K562 (cell line): ENCODE measurements at regions not wholly inside any gene's neighbourhood (a gene's known extent, or its start where the extent isn't known, plus 50 kb on each side); places are given as distances from the start of the nearest gene placed in this dataset.

Experiments
- ATAC-seq: fragments of 200-7000 bp; cut with Tn5 transposase; 3 replicates; pipeline ENCODE4 v1.9.1; 2020; ENCODE audit warnings: moderate library complexity
- BruUV-seq: library from RNA; stranded (reverse); fragments of 400-500 nt; replicated peaks from 2 replicates; lab custom pipeline; 2021; lab: Mats Ljungman, UMichigan
- CTCF ChIA-PET: fragments of 300-600 bp; formaldehyde crosslinking; extraction: SDS; loops from one replicate; lab custom pipeline; 2021; ENCODE audit warnings: low intra/inter-chr PET ratio; lab: Yijun Ruan, JAX
- POLR2A ChIA-PET: fragments of 300-600, 350-650 bp; sonication (Branson Sonifier 250); formaldehyde crosslinking; extraction: SDS; loops from one replicate; lab custom pipeline; 2021; ENCODE audit warnings: antibody characterized with exemption, inconsistent platforms; lab: Yijun Ruan, JAX
- DNase-seq, 4 experiments: peaks; one replicate each; pipeline versions ENCODE4 v3.0.0 to v3.0.0-alpha.2; 2011 to 2018; ENCODE audit warnings: low spot score in 3 of 4, mixed read lengths in 3 of 4; ENCODE audit errors: extremely low read depth in 1 of 4
- FAIRE-seq: peaks from 2 replicates; lab custom pipeline; 2011; peaks lifted over from hg19 to GRCh38; lab: Jason Lieb, UNC
- H2AFZ ChIP-seq: 2 replicates; pipeline ENCODE4 v1.6.0; 2011; ENCODE audit warnings: low read depth, low read length, control low read depth, inconsistent platforms
- H3K27ac ChIP-seq: fragments of 200-600 bp; 3 replicates; pipeline ENCODE4 v1.8.0; 2011; ENCODE audit warnings: low read depth, mild to moderate bottlenecking, control low read depth, inconsistent platforms, low read length, moderate library complexity, mixed read lengths; ENCODE audit errors: extremely low read depth
- H3K27me3 ChIP-seq, 2 experiments: fragments of 300-600 bp in 1 of 2; 2 replicates in 1 of 2; 3 replicates in 1 of 2; pipeline versions ENCODE4 v1.6.0 to v1.8.0; 2011; ENCODE audit warnings: inconsistent platforms in 2 of 2, low read length in 2 of 2, mild to moderate bottlenecking in 1 of 2, mixed read lengths in 1 of 2, moderate library complexity in 1 of 2; ENCODE audit not compliant: control insufficient read depth in 2 of 2, insufficient read depth in 2 of 2
- H3K36me3 ChIP-seq: fragments of 300-600 bp; 3 replicates; pipeline ENCODE4 v1.8.0; 2011; ENCODE audit warnings: mild to moderate bottlenecking, low read length, inconsistent platforms; ENCODE audit not compliant: control insufficient read depth, insufficient read depth
- H3K4me1 ChIP-seq, 2 experiments: fragments of 200-600 bp in 1 of 2; replicated peaks in 1 of 2; 2 replicates in 1 of 2; 3 replicates in 1 of 2; pipeline versions ENCODE4 v1.5.1 to v1.8.0; 2011; ENCODE audit warnings: inconsistent platforms in 2 of 2, low read length in 2 of 2, mild to moderate bottlenecking in 1 of 2, mixed read lengths in 1 of 2, moderate library complexity in 1 of 2; ENCODE audit not compliant: control insufficient read depth in 2 of 2, insufficient read depth in 2 of 2
- H3K4me2 ChIP-seq: 2 replicates; pipeline ENCODE4 v1.6.1; 2011; ENCODE audit warnings: low read length, control low read depth, inconsistent platforms, mixed read lengths; ENCODE audit not compliant: insufficient read depth
- H3K4me3 ChIP-seq: fragments of 200-600 bp; sonication (generic), shearing (Covaris generic); 2 replicates; pipeline ENCODE4 v1.5.1; 2016; ENCODE audit warnings: control low read depth, inconsistent platforms
- H3K79me2 ChIP-seq: fragments of 200-600 bp; 3 replicates; pipeline ENCODE4 v1.8.0; 2011; ENCODE audit warnings: low read length, inconsistent platforms; ENCODE audit not compliant: control insufficient read depth, insufficient read depth
- H3K9ac ChIP-seq, 2 experiments: 2 replicates each; pipeline versions ENCODE4 v1.6.0 to v1.6.1; 2011; ENCODE audit warnings: low read depth in 2 of 2, low read length in 2 of 2, control low read depth in 1 of 2, inconsistent platforms in 1 of 2, mild to moderate bottlenecking in 1 of 2, mixed read lengths in 1 of 2; ENCODE audit not compliant: insufficient read depth in 1 of 2
- H3K9me1 ChIP-seq: one replicate; pipeline ENCODE4 v1.6.0; 2011; ENCODE audit warnings: inconsistent platforms, mild to moderate bottlenecking, low read length, moderate library complexity; ENCODE audit not compliant: control insufficient read depth, insufficient read depth
- H3K9me3 ChIP-seq: replicated peaks from 2 replicates; pipeline ENCODE4 v1.5.1; 2011; ENCODE audit warnings: low read depth, low read length, inconsistent platforms; ENCODE audit not compliant: control insufficient read depth, insufficient read depth
- H4K20me1 ChIP-seq: replicated peaks from 2 replicates; pipeline ENCODE4 v1.6.1; 2011; ENCODE audit warnings: low read length, inconsistent platforms, mixed read lengths; ENCODE audit not compliant: control insufficient read depth, insufficient read depth
- ATF7 ChIP-seq: fragments of 450-650 bp; IDR thresholded peaks from 2 replicates; pipeline ENCODE4 v1.7.1; 2014; ENCODE audit warnings: mild to moderate bottlenecking, moderate library complexity
- CAMTA2 ChIP-seq: fragments of 250-450 bp; sonication (Bioruptor Pico); conservative IDR thresholded peaks from 2 replicates; pipeline ENCODE4 v1.5.1; 2022
- COPS2 ChIP-seq: fragments of 450-650 bp; conservative IDR thresholded peaks from 2 replicates; pipeline ENCODE4 v1.6.1; 2016; ENCODE audit warnings: mild to moderate bottlenecking, moderate library complexity
- DMBX1 ChIP-seq: fragments of 250-450 bp; sonication (Bioruptor Pico); IDR thresholded peaks from 2 replicates; pipeline ENCODE4 v1.8.0; 2022; ENCODE audit warnings: inconsistent platforms, mild to moderate bottlenecking, moderate library complexity, borderline replicate concordance
- KAT2B ChIP-seq: IDR thresholded peaks from one replicate; pipeline ENCODE4 v1.6.1; 2012; ENCODE audit warnings: low read depth, mild to moderate bottlenecking, control low read depth, inconsistent platforms, low read length, moderate library complexity
- L3MBTL2 ChIP-seq: fragments of 450-650 bp; IDR thresholded peaks from 2 replicates; pipeline ENCODE4 v1.6.1; 2016; ENCODE audit warnings: mild to moderate bottlenecking, moderate library complexity
- PHF8 ChIP-seq: fragments of 200-600 bp; sonication (generic); IDR thresholded peaks from 2 replicates; pipeline ENCODE4 v1.6.1; 2012; ENCODE audit warnings: mixed run types, mild to moderate bottlenecking, inconsistent platforms, low read length, moderate library complexity, borderline replicate concordance
- PREB ChIP-seq: sonication (generic); formaldehyde crosslinking; IDR thresholded peaks from 2 replicates; pipeline ENCODE4 v1.8.1; 2023; ENCODE audit warnings: mild to moderate bottlenecking, missing genetic modification reagents
- PRMT5 ChIP-seq: sonication (generic); formaldehyde crosslinking; IDR thresholded peaks from 2 replicates; pipeline ENCODE4 v1.5.0; 2020; ENCODE audit warnings: missing genetic modification reagents
- RBM17 ChIP-seq: fragments of 200-400 bp; formaldehyde crosslinking; IDR thresholded peaks from 2 replicates; pipeline ENCODE4 v1.6.1; 2017; ENCODE audit warnings: low read depth, mild to moderate bottlenecking, low read length, borderline replicate concordance
- WHSC1 ChIP-seq: IDR thresholded peaks from one replicate; pipeline ENCODE4 v1.6.1; 2012; ENCODE audit warnings: low read length, control low read depth, inconsistent platforms
- ZFPM2 ChIP-seq: fragments of 250-450 bp; sonication (Bioruptor Pico); IDR thresholded peaks from 2 replicates; pipeline ENCODE4 v1.5.1; 2022; ENCODE audit warnings: mild to moderate bottlenecking
- ZNF239 ChIP-seq: fragments of 250-450 bp; sonication (Bioruptor Pico); IDR thresholded peaks from 2 replicates; pipeline ENCODE4 v1.4.0; 2020; ENCODE audit warnings: mild to moderate bottlenecking
- WGBS: fragments of 100-300 bp; shearing (Covaris generic); methylation state at CpG from one replicate; pipeline ENCODE4 v1.1.6; 2016; ENCODE audit warnings: low coverage, mixed read lengths; ENCODE audit not compliant: insufficient coverage; ENCODE audit errors: missing lambda C conversion rate; 5-methylcytosine and 5-hydroxymethylcytosine counted together
- in situ Hi-C: fragments of 300-500 bp; cut with MboI; formaldehyde crosslinking; loops from 4 replicates; pipeline ENCODE4 v1.15.0; 2018; ENCODE audit warnings: inconsistent platforms, mixed read lengths
- intact Hi-C: fragments of 100-400 bp; cut with micrococcal nuclease; formaldehyde crosslinking; loops from 2 replicates; pipeline ENCODE4 v1.14.2; 2022
- TF ChIP-seq, protein P1 (sequence below): fragments of 250-450 bp; sonication (Bioruptor Pico); IDR thresholded peaks from 2 replicates; pipeline ENCODE4 v1.5.0; 2021

GRCh38 chr7:155880721-155881120, 68.5 kb upstream of the SHH start:
- H3K4me2 ChIP-seq, result no peak overlapping the region
- no peak overlapping the region for H3K27ac ChIP-seq
- H3K4me1 ChIP-seq, result no peaks in the 10 kb centered on the region; a peak in 1 of 5 replicates
- no peak overlapping the region for H2AFZ ChIP-seq
- TF ChIP-seq ZFPM2 (CRISPR knock-in tag), result no peak
- no peak for TF ChIP-seq CAMTA2 (CRISPR knock-in tag)
- TF ChIP-seq L3MBTL2, result no peak
- H3K9me1 ChIP-seq, result no peaks in the 10 kb centered on the region
- DNase-seq (no peak), FAIRE-seq (no peak), ATAC-seq (no peak)
- H3K79me2 ChIP-seq, result no peaks in the 10 kb centered on the region
- POLR2A ChIA-PET, result no interaction called here
- intact Hi-C loops (no loop called here), in situ Hi-C loops (no loop called here)
- H4K20me1 ChIP-seq, result peaks cover 4% of the 10 kb centered on the region
- no peaks in the 10 kb centered on the region for H3K9me3 ChIP-seq
- H3K36me3 ChIP-seq, result no peaks in the 10 kb centered on the region
- no TSS peak for BruUV-seq
- no peak overlapping the region for H3K4me3 ChIP-seq
- WGBS, result 2% methylated on average over 7 of the region's 7 CpGs
- H3K27me3 ChIP-seq, result peaks cover 60 to 76% of the 10 kb centered on the region in 2 experiments
- CTCF ChIA-PET, result no interaction called here
- no peak overlapping the region for H3K9ac ChIP-seq

DNA sequence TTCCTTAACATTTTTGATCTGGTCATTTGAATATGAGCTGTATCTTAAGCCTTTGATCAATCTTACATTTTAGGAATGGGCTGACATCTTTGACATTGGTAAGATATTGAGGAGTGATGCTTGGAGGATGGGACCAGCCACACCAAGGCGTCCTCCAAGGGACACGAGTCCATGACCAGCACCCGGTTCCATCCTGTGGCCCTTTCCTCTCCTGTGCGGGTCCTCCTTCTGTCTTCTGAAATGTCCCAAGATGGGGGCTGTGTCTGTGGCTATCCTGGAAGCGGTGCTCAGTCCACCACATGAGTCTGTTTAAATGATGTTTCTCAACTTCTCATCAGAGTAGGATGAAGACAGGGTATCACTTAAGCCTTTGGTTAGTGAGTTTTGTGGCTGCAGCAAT, 67.3 kb upstream of the SHH start:
- Histone ChIP-seq H3K4me3 (no peak overlapping the region), H3K27me3 (peaks cover 49 to 65% of the 10 kb centered on the region in 2 experiments), H3K9me3 (no peaks in the 10 kb centered on the region), H3K4me1 (no peaks in the 10 kb centered on the region; a peak in 1 of 5 replicates), H3K9me1 (no peaks in the 10 kb centered on the region), H3K9ac (no peak overlapping the region), H3K36me3 (no peaks in the 10 kb centered on the region), H2AFZ (no peak overlapping the region), H3K27ac (no peak overlapping the region), H3K79me2 (no peaks in the 10 kb centered on the region), H3K4me2 (no peak overlapping the region), H4K20me1 (peaks cover 4% of the 10 kb centered on the region)
- FAIRE-seq (no peak), DNase-seq (no peak), ATAC-seq (no peak)
- BruUV-seq, result no TSS peak
- in situ Hi-C loops, result no loop called here
- WGBS, result 0% methylated on average over 5 of the region's 5 CpGs
- intact Hi-C loops, result no loop called here
- TF ChIP-seq DMBX1 (CRISPR knock-in tag) (no peak), ATF7 (no peak), RBM17 (no peak), COPS2 (no peak), ZNF239 (no peak), WHSC1 (no peak), PREB (CRISPR knock-in tag) (no peak), KAT2B (no peak), PRMT5 (CRISPR knock-in tag) (no peak), PHF8 (no peak)
- TF ChIP-seq, protein P1, sequence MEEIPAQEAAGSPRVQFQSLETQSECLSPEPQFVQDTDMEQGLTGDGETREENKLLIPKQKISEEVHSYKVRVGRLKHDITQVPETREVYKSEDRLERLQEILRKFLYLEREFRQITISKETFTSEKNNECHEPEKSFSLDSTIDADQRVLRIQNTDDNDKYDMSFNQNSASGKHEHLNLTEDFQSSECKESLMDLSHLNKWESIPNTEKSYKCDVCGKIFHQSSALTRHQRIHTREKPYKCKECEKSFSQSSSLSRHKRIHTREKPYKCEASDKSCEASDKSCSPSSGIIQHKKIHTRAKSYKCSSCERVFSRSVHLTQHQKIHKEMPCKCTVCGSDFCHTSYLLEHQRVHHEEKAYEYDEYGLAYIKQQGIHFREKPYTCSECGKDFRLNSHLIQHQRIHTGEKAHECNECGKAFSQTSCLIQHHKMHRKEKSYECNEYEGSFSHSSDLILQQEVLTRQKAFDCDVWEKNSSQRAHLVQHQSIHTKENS (CRISPR knock-in tag), result no peak
- POLR2A ChIA-PET, result no interaction called here
- CTCF ChIA-PET, result no interaction called here
